ENCODE measurements at regions not wholly inside any gene's neighbourhood (a gene's known extent, or its start where the extent isn't known, plus 50 kb on each side); places are given as distances from the start of the nearest gene placed in this dataset.
"Not testable (repeated sequence)": the region's sequence is repeated elsewhere in the genome, so short reads cannot be mapped to it uniquely, and the experiment has no call there.

DNA sequence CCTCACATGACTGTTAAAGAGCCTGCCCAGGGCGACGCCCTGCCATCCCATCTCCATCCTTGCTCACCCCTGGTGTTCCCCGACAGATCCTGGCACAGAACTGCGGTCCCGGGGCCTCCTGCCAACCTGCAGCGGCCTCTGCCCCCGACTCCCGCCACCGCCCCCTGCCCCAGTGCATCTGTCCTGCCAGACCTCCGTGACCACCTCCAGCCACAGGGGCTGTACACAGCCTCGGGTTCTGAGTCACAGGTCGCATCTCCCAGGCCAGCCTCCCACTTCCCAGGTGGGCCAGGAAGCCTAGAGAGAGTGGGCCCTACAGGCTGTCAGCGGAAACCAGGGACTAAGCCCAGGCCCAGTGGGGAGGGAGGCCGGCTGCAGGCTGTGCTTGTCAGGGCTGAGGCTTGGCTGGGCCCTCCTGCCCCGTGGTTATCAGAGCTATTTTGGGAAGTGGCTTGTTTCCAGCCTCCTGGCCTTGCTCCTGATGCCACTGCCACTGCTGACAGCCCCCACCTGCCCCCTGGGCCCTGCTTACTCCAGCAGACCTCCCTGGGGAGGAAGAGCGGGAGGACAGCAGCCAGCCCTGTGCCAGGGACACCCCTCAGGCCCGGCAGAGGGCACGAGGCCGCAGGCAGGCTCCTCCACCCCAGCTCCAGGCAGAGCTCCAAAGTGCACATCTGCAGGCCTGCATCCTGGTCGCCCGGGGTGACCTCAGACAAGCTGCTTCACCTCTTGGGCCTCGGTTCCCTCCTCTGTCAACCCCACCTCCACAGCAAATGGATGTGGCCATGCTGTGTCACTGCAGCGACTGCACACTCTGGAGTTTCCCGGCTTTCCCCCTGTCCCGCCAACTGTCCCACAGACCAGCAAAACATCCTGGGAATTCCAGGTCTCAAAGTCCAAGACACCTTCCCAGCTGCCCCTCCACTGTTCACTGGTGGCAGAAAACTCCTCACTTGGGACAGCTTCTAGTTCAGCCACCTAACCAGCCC is 124.1 kb upstream of the AKAP13 start:
- not testable (repeated sequence) for H3K9me3 Mint-ChIP-seq

DNA sequence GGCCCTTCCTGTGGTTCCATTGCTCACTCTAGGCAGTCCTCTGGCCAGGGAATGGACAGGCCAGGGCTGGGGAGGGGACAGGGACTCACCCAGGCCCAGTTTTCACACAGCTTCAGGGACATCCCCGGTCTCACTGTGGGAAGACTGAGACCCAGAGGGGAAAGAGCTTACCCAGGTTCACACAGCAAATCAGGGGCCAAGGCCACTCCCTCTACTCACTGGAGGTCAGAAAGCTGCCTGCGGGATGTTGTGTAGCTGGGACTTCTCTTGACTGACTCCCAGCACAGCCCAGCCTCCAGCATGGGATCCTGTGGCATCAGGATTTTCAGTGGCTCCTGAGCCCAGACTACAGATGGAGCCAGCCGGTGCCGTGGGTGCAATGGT is 122.3 kb upstream of the AKAP13 start:
- H3K27me3 Mint-ChIP-seq (ENCODE audit: low read depth); DNase-seq (ENCODE audit: low spot score); H3K36me3 Mint-ChIP-seq (ENCODE audit: low read depth); H3K4me3 Mint-ChIP-seq; H3K4me1 Mint-ChIP-seq (ENCODE audit: low read depth); H3K9me3 Mint-ChIP-seq: not testable (repeated sequence)
- peak overlapping the region; percentile 36 for H3K27ac Mint-ChIP-seq

More for the DNA sequence above, 124.1 kb upstream of the AKAP13 start:
- not testable (repeated sequence) for H3K4me3 Mint-ChIP-seq; H3K4me1 Mint-ChIP-seq (ENCODE audit: low read depth); DNase-seq (ENCODE audit: low spot score); H3K27me3 Mint-ChIP-seq (ENCODE audit: low read depth); H3K36me3 Mint-ChIP-seq (ENCODE audit: low read depth)
- H3K27ac Mint-ChIP-seq: peak overlapping the region; percentile 2

DNA sequence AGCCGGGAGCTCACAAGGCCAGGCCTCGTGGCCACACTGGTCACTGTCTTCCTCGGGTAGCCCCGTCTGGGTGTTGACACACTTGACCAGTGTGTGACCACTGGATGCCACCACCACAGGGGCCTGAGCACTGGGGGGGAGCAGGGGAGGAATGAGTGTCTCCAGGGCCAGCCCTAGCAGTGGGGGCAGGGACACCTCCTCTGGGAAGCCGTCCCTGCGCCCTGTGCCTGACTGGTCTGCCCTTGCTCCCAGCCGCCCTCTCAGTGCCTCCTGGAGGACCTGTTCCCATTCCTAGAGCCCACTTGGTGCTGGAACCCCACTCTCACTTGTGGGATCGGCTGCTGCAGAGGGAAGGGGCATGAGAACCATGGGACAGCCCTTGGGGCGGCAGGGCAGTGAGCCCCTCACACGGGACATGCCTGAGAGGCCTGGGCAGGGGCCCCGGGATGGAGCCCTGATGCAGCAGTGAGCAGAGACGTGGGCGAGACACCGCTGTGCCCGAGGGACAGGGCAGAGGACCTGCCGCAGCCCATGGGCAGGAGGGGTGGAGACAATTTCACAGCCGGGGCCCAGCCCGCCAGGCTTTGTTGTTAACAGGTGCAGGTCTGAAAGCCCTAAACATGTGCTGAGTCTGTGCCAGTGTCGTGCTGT is 121.7 kb upstream of the AKAP13 start:
- not testable (repeated sequence) for H3K9me3 Mint-ChIP-seq; H3K27ac Mint-ChIP-seq; H3K36me3 Mint-ChIP-seq (ENCODE audit: low read depth); H3K27me3 Mint-ChIP-seq (ENCODE audit: low read depth); DNase-seq (ENCODE audit: low spot score); H3K4me3 Mint-ChIP-seq; H3K4me1 Mint-ChIP-seq (ENCODE audit: low read depth)

DNA sequence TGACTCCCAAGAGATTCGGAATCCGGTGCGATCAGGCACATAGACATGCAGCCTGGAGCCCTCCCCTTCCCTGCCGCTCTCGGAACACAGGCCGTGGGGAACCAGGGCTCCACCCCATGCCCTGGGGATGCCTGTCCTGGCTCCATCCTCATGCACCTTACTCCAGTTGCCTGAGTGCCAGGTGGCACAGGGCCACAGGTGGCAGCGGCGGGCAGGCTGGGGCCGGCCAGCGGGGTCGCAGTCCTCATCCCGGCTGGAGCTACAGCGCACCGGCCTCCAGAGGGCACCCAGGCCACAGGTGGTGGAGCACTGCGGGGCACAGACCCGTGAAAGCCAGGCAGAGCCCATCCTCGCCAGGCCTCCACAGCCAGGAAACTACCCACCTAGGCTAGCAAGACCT is 119.9 kb upstream of the AKAP13 start:
- not testable (repeated sequence) for H3K27ac Mint-ChIP-seq; H3K36me3 Mint-ChIP-seq (ENCODE audit: low read depth); H3K4me3 Mint-ChIP-seq; DNase-seq (ENCODE audit: low spot score); H3K4me1 Mint-ChIP-seq (ENCODE audit: low read depth); H3K27me3 Mint-ChIP-seq (ENCODE audit: low read depth); H3K9me3 Mint-ChIP-seq

DNA sequence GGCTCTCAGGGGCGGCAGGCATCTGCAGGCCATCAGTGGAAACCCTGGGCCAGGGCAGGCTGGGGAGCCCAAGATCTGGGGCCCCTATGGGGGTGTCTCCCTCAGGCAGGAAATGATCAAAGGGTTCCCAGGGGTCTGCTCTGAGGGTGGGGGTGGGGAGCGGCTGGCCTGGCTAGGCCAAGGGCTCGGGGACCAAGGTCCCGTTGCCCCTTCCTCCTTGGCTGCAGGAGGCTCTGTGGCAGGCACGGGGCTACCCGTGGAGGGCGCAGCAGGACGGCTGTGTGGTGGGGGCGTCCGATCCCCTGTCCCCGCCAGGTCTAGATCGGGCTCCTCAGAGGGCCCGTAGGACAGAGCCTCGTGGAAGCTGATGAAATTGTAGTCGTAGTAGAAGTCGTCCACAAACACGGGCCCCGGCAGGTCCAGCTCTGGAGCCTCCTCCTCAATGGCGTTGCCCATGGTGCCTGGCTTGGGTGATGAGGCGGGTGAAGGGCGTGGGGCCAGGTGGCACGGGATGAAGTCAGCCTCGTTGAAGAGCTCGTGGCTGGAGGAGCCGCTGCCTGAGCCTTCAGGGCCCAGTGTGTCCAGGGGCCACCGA is 117.8 kb upstream of the AKAP13 start:
- not testable (repeated sequence) for H3K27ac Mint-ChIP-seq; H3K36me3 Mint-ChIP-seq (ENCODE audit: low read depth)

DNA sequence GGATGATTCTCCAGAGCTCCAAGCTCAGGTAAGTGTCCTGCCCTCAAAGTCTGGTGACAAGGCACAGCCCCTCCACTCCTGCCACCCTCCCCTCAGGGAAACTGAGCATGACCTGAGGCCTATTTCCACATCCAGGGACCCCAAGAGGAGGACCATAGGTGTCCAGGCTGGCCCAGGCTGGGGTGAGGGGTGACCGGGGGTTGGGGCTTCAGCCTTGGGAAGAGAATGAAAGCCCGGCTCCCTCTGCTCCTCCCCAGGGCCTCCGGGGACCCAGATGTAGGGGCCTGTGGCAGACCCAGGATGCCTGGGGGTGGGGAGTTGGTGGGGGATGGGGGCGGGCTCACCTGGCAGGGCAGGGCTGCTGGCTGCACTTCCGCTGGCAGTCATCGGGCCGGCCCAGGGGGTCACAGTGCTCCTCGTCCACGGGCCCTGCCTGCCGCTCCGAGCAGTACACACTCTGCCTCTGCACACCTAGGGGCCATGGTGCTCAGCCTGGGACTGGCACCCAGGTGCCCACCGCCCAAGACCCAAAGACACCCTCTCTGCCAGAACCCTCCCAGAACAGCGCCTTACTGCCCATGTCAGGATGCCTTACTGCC is 116.5 kb upstream of the AKAP13 start:
- not testable (repeated sequence) for H3K9me3 Mint-ChIP-seq; H3K4me3 Mint-ChIP-seq; H3K4me1 Mint-ChIP-seq (ENCODE audit: low read depth); DNase-seq (ENCODE audit: low spot score); H3K27ac Mint-ChIP-seq; H3K27me3 Mint-ChIP-seq (ENCODE audit: low read depth); H3K36me3 Mint-ChIP-seq (ENCODE audit: low read depth)

More for the DNA sequence above, 117.8 kb upstream of the AKAP13 start:
- not testable (repeated sequence) for H3K9me3 Mint-ChIP-seq; DNase-seq (ENCODE audit: low spot score); H3K27me3 Mint-ChIP-seq (ENCODE audit: low read depth); H3K4me3 Mint-ChIP-seq; H3K4me1 Mint-ChIP-seq (ENCODE audit: low read depth)

DNA sequence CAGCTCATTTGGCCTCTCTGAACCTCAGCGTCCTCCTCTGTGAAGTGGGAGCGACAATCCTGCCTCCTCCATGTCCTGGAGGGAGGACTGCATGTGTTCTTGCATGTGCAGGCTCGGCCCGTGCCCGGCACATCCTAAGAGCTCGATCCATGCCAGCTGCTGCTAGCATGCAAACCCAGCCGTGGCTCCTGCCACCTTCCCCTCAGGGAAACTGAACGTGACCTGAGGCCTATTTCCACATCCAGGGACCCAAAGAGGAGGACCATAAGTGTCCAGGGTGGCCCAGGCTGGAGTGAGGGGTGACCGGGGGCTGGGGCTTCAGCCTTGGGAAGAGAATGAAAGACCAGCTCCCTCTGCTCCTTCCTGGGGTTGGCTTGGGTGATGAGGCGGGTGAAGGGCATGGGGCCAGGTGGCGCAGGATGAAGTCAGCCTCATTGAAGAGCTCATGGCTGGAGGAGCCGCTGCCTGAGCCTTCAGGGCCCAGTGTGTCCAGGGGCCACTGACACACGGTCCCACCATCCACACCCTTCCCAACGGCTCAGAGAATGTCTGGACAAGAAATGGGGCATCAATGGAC is 115.7 kb upstream of the AKAP13 start:
- not testable (repeated sequence) for DNase-seq (ENCODE audit: low spot score); H3K27me3 Mint-ChIP-seq (ENCODE audit: low read depth); H3K27ac Mint-ChIP-seq; H3K36me3 Mint-ChIP-seq (ENCODE audit: low read depth); H3K4me3 Mint-ChIP-seq; H3K4me1 Mint-ChIP-seq (ENCODE audit: low read depth); H3K9me3 Mint-ChIP-seq

DNA sequence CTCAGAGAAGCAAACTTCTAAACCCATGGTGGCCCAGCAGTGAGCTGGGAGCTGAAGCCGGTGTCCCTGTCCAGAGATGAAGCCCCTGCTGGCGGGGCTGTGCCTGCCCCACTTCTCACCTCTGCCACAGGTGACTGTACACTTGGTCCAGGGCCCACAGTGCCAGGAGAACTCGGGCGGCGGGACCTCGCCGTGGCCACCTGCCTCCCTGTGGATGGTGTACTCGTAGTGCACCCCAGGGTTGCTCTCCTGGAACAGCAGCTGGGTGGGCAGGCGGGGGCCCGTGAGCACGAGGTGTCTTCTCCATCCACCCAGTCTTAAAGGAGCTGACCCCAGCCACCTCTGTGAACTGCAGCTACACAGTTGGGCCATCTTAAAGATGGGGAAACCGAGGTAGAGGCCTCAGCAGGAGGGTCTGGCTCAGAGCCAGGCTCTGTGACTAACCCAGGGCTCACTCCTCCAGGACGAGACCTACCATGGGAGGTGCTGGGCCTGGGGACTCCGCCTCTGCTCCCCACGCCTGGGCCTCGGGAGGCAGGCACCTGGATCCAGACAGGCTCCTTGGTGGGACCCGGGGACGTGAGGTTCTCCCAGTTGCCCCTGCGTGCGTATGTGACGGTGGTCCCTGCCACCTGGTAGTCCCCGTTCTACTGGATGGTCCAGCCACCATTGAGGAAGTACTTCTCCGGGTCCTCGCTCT is 113.1 kb upstream of the AKAP13 start:
- H3K4me3 Mint-ChIP-seq; DNase-seq (ENCODE audit: low spot score); H3K9me3 Mint-ChIP-seq: not testable (repeated sequence)

DNA sequence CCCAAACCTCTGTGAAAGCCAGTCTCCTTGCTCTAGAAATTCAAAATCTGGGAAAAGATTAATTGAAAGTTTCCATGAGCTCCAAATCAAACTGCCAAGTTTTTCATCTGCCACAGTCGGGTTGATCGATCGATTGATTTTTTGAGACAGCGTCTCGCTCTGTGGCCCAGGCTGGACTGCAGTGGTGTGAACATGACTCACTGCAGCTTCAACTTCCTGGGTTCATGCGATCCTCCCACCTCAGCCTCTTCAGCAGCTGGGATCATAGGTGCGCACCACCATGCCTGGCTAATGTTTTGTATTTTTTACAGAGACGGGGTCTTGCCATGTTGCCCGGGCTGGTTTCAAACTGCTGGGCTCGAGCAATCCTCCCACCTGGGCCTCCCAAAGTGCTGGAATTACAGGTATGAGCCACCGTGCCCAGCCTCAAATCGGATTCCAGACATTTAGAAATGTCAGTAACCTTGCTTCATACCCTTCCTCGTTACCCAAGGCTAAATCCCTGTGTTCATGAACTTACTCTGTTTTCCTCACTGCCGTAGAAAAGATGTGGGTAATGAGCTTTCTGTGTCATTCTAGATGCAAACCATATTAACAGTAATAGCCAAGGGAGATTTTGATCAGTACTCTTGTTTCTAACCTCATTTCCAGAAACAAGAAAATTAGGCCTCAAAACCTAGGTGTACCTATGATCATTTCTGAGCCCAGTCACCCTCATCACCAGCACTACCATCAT is 105.9 kb upstream of the AKAP13 start:
- DNase-seq (ENCODE audit: low spot score): no peak
- Mint-ChIP-seq H3K9me3 (no peaks in the 10 kb centered on the region), H3K27me3 (ENCODE audit: low read depth) (no peaks in the 10 kb centered on the region), H3K4me1 (ENCODE audit: low read depth) (peaks cover 1% of the 10 kb centered on the region), H3K4me3 (no peak overlapping the region), H3K36me3 (ENCODE audit: low read depth) (no peaks in the 10 kb centered on the region), H3K27ac (no peak overlapping the region)

More for the DNA sequence above, 113.1 kb upstream of the AKAP13 start:
- not testable (repeated sequence) for H3K4me1 Mint-ChIP-seq (ENCODE audit: low read depth); H3K27me3 Mint-ChIP-seq (ENCODE audit: low read depth); H3K36me3 Mint-ChIP-seq (ENCODE audit: low read depth); H3K27ac Mint-ChIP-seq

DNA sequence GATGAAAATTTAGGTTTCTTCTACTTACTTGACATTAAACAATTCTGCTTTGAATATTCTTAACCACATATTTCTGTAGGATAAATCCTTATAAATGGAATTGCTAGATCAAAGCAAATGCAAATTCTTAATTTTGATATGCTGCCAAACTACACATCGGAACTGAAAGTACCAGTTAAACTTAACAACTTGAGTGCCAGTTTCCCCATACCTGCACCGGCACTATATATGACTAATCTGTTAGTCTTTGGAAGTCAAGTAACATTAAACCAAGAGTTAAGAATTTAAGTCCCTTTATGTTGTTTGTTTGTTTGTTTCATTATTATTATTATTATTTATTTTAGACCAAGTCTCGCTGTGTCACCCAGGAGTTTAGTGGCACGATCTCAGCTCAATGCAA is 103.9 kb upstream of the AKAP13 start:
- Mint-ChIP-seq H3K27me3 (ENCODE audit: low read depth) (no peaks in the 10 kb centered on the region), H3K4me1 (ENCODE audit: low read depth) (peaks cover 10% of the 10 kb centered on the region), H3K27ac (no peak overlapping the region), H3K9me3 (no peaks in the 10 kb centered on the region), H3K36me3 (ENCODE audit: low read depth) (no peaks in the 10 kb centered on the region), H3K4me3 (no peak overlapping the region)
- DNase-seq (ENCODE audit: low spot score): no peak

DNA sequence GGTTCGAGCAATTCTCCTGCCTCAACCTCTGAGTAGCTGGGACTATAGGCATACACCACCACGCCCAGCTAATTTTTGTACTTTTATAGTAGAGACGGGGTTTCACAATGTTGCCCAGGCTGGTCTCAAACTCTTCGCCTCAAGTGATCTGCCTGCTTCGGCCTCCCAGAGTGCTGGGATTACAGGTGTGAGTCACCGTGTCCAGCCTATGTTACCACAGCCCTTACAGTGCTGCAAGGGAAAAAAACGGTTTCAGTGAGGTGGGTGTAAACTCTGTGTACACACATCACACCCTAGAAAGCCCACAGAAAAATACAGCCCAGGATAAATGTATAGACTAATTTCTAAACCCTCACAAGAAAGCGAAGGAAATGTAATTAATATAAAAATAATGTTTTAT is 103.5 kb upstream of the AKAP13 start:
- peaks cover 10% of the 10 kb centered on the region for H3K4me1 Mint-ChIP-seq (ENCODE audit: low read depth)
- H3K27ac Mint-ChIP-seq: no peak overlapping the region
- H3K9me3 Mint-ChIP-seq: no peaks in the 10 kb centered on the region
- H3K4me3 Mint-ChIP-seq: no peak overlapping the region
- H3K36me3 Mint-ChIP-seq (ENCODE audit: low read depth): no peaks in the 10 kb centered on the region
- no peaks in the 10 kb centered on the region for H3K27me3 Mint-ChIP-seq (ENCODE audit: low read depth)
- DNase-seq (ENCODE audit: low spot score): no peak

DNA sequence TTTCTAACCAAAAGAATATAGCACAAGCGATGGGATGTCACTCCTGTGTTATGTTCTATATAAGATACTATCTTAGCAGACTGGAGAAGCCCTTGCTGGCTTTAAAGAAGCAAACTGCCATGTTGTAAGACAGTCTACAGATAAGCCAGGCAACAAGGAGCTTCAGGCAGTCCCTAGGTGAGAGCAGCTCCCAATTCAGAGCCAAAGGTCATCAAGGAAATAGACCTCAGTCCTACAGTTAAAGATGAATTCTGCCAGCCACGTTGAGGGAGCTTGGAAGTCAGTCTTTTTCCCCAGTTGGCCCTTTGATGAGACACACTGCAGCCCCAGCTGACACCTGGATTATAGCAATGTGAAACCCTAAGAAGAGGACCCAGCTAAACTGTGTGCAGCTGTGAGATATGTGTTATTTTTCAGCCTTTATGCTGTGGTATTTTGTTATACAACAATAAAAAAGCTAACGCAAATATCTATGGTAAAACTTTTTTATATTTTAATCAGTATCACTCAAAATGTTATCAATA is 102.5 kb upstream of the AKAP13 start:
- H3K36me3 Mint-ChIP-seq (ENCODE audit: low read depth): no peaks in the 10 kb centered on the region
- peaks cover 3% of the 10 kb centered on the region for H3K27me3 Mint-ChIP-seq (ENCODE audit: low read depth)
- no peak overlapping the region for H3K4me3 Mint-ChIP-seq
- peaks cover 10% of the 10 kb centered on the region for H3K4me1 Mint-ChIP-seq (ENCODE audit: low read depth)
- H3K9me3 Mint-ChIP-seq: no peaks in the 10 kb centered on the region
- no peak overlapping the region for H3K27ac Mint-ChIP-seq
- no peak for DNase-seq (ENCODE audit: low spot score)

DNA sequence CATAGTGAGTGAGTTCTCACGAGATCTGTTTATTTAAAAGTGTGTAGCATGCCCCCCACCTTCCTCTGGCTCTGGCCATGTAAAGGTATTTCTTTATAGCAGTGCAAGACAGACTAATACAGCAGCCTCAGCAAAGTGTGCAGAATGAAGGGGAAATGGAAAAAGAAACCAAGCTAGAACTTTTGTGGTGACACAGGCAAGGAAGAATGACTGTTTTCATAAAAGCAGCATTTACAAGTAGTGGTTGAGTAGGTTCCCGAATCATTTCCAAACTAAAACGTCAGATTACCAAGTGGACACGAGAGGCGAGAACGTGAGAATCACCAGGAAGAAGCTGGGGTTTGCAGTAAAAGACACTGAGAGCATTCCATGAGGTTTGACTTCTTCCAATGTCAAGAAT is 100.2 kb upstream of the AKAP13 start:
- Mint-ChIP-seq H3K27me3 (ENCODE audit: low read depth) (peaks cover 6% of the 10 kb centered on the region), H3K4me1 (ENCODE audit: low read depth) (peaks cover 10% of the 10 kb centered on the region), H3K36me3 (ENCODE audit: low read depth) (no peaks in the 10 kb centered on the region), H3K27ac (no peak overlapping the region), H3K4me3 (no peak overlapping the region), H3K9me3 (no peaks in the 10 kb centered on the region)
- no peak for DNase-seq (ENCODE audit: low spot score)
